Activated naive CD8-positive, alpha-beta T cell treated with anti-CD3 and anti-CD28 coated beads for 36 hours (primary cell): ENCODE measurements at regions not wholly inside any gene's neighbourhood (a gene's known extent, or its start where the extent isn't known, plus 50 kb on each side); places are given as distances from the start of the nearest gene placed in this dataset.
A peak's percentile ranks its signal among the peaks of the same experiment; 100 is the strongest.

Source experiments
- DNase-seq: peaks from one replicate; pipeline ENCODE4 v3.0.0; 2021
- H3K27ac Mint-ChIP-seq: one replicate; pipeline ENCODE4 v1.8.0; 2022; ENCODE audit warnings: mild to moderate bottlenecking, moderate library complexity, mixed read lengths
- H3K27me3 Mint-ChIP-seq: one replicate; pipeline ENCODE4 v1.8.0; 2022; ENCODE audit warnings: mild to moderate bottlenecking, mixed read lengths
- H3K36me3 Mint-ChIP-seq: one replicate; pipeline ENCODE4 v1.8.0; 2021; ENCODE audit warnings: mild to moderate bottlenecking, mixed read lengths
- H3K4me1 Mint-ChIP-seq: one replicate; pipeline ENCODE4 v1.8.0; 2021; ENCODE audit warnings: mixed read lengths
- H3K4me3 Mint-ChIP-seq: one replicate; pipeline ENCODE4 v1.8.0; 2022; ENCODE audit warnings: mild to moderate bottlenecking, moderate library complexity, mixed read lengths
- H3K9me3 Mint-ChIP-seq: one replicate; pipeline ENCODE4 v1.8.0; 2022; ENCODE audit warnings: mixed read lengths

- no peak overlapping the region for H3K27ac Mint-ChIP-seq
- no peaks in the 10 kb centered on the region for H3K27me3 Mint-ChIP-seq
- no peak overlapping the region for H3K4me3 Mint-ChIP-seq
- peaks cover 8% of the 10 kb centered on the region for H3K4me1 Mint-ChIP-seq
- no peak for DNase-seq
- H3K36me3 Mint-ChIP-seq = no peaks in the 10 kb centered on the region
- H3K9me3 Mint-ChIP-seq = no peaks in the 10 kb centered on the region
Observed at GRCh38 chr9:109914280-109915027, 134.5 kb downstream of the PALM2AKAP2 start.

GRCh38 chr9:109916316-109916715, 136.3 kb downstream of the PALM2AKAP2 start:
- H3K9me3 Mint-ChIP-seq = no peaks in the 10 kb centered on the region
- no peak overlapping the region for H3K4me3 Mint-ChIP-seq
- H3K27ac Mint-ChIP-seq = no peak overlapping the region
- H3K27me3 Mint-ChIP-seq = no peaks in the 10 kb centered on the region
- peaks cover 8% of the 10 kb centered on the region for H3K4me1 Mint-ChIP-seq
- no peak for DNase-seq
- H3K36me3 Mint-ChIP-seq = no peaks in the 10 kb centered on the region

GRCh38 chr9:109918339-109919163, 138.6 kb downstream of the PALM2AKAP2 start:
- Mint-ChIP-seq H3K27ac (peak overlapping the region; percentile 32), H3K4me3 (no peak overlapping the region), H3K36me3 (no peaks in the 10 kb centered on the region), H3K4me1 (peaks cover 8% of the 10 kb centered on the region), H3K27me3 (no peaks in the 10 kb centered on the region), H3K9me3 (no peaks in the 10 kb centered on the region)
- no peak for DNase-seq

- DNase-seq = no peak
- Mint-ChIP-seq H3K4me3 (no peak overlapping the region), H3K27ac (no peak overlapping the region), H3K27me3 (no peaks in the 10 kb centered on the region), H3K4me1 (peaks cover 8% of the 10 kb centered on the region), H3K9me3 (no peaks in the 10 kb centered on the region), H3K36me3 (no peaks in the 10 kb centered on the region)
Observed at GRCh38 chr9:109919736-109920408, 139.9 kb downstream of the PALM2AKAP2 start.

GRCh38 chr9:109922617-109923470, 142.8 kb downstream of the PALM2AKAP2 start:
- Mint-ChIP-seq H3K4me3 (no peak overlapping the region), H3K9me3 (no peaks in the 10 kb centered on the region), H3K27me3 (no peaks in the 10 kb centered on the region), H3K27ac (no peak overlapping the region), H3K4me1 (peaks cover 8% of the 10 kb centered on the region), H3K36me3 (no peaks in the 10 kb centered on the region)
- DNase-seq = no peak

GRCh38 chr9:109923471-109923760, 143.4 kb downstream of the PALM2AKAP2 start:
- no peaks in the 10 kb centered on the region for H3K9me3 Mint-ChIP-seq

GRCh38 chr9:109923806-109924205, 143.8 kb downstream of the PALM2AKAP2 start:
- Mint-ChIP-seq H3K4me1 (peaks cover 3% of the 10 kb centered on the region), H3K27ac (no peak overlapping the region), H3K27me3 (no peaks in the 10 kb centered on the region), H3K36me3 (no peaks in the 10 kb centered on the region), H3K9me3 (no peaks in the 10 kb centered on the region), H3K4me3 (no peak overlapping the region)
- DNase-seq = no peak

More at GRCh38 chr9:109923471-109923760, 143.4 kb downstream of the PALM2AKAP2 start:
- H3K4me1 Mint-ChIP-seq = peaks cover 4% of the 10 kb centered on the region
- H3K27ac Mint-ChIP-seq = no peak overlapping the region
- no peaks in the 10 kb centered on the region for H3K27me3 Mint-ChIP-seq
- no peak for DNase-seq
- no peaks in the 10 kb centered on the region for H3K36me3 Mint-ChIP-seq
- H3K4me3 Mint-ChIP-seq = no peak overlapping the region

- H3K9me3 Mint-ChIP-seq = no peaks in the 10 kb centered on the region
- H3K4me1 Mint-ChIP-seq = no peaks in the 10 kb centered on the region
- no peak for DNase-seq
- H3K36me3 Mint-ChIP-seq = no peaks in the 10 kb centered on the region
- no peak overlapping the region for H3K27ac Mint-ChIP-seq
- no peak overlapping the region for H3K4me3 Mint-ChIP-seq
- H3K27me3 Mint-ChIP-seq = no peaks in the 10 kb centered on the region
Observed at GRCh38 chr9:109925799-109926198, 145.8 kb downstream of the PALM2AKAP2 start.

GRCh38 chr9:109926421-109926869, 146.4 kb downstream of the PALM2AKAP2 start:
- no peak for DNase-seq
- Mint-ChIP-seq H3K9me3 (no peaks in the 10 kb centered on the region), H3K36me3 (no peaks in the 10 kb centered on the region), H3K27ac (no peak overlapping the region), H3K4me3 (no peak overlapping the region), H3K27me3 (no peaks in the 10 kb centered on the region), H3K4me1 (no peaks in the 10 kb centered on the region)

- no peak for DNase-seq
- no peaks in the 10 kb centered on the region for H3K27me3 Mint-ChIP-seq
Observed at GRCh38 chr9:109931623-109932022, 151.6 kb downstream of the PALM2AKAP2 start.

GRCh38 chr9:109934136-109934856, 154.3 kb downstream of the PALM2AKAP2 start:
- peak overlapping the region; percentile 1 for H3K27ac Mint-ChIP-seq
- peak; percentile 4 for DNase-seq
- no peaks in the 10 kb centered on the region for H3K27me3 Mint-ChIP-seq
- H3K4me1 Mint-ChIP-seq = peaks cover 20% of the 10 kb centered on the region
- no peaks in the 10 kb centered on the region for H3K9me3 Mint-ChIP-seq
- H3K36me3 Mint-ChIP-seq = no peaks in the 10 kb centered on the region
- H3K4me3 Mint-ChIP-seq = no peak overlapping the region

More at GRCh38 chr9:109931623-109932022, 151.6 kb downstream of the PALM2AKAP2 start:
- H3K36me3 Mint-ChIP-seq = no peaks in the 10 kb centered on the region
- H3K9me3 Mint-ChIP-seq = no peaks in the 10 kb centered on the region
- H3K4me1 Mint-ChIP-seq = peaks cover 16% of the 10 kb centered on the region
- H3K27ac Mint-ChIP-seq = no peak overlapping the region
- no peak overlapping the region for H3K4me3 Mint-ChIP-seq

- Mint-ChIP-seq H3K27ac (peak overlapping the region; percentile 1), H3K36me3 (no peaks in the 10 kb centered on the region), H3K4me1 (peaks cover 20% of the 10 kb centered on the region), H3K9me3 (no peaks in the 10 kb centered on the region), H3K4me3 (no peak overlapping the region), H3K27me3 (no peaks in the 10 kb centered on the region)
- DNase-seq = no peak
Observed at GRCh38 chr9:109934857-109935215, 154.8 kb downstream of the PALM2AKAP2 start.

- Mint-ChIP-seq H3K36me3 (no peaks in the 10 kb centered on the region), H3K27ac (no peak overlapping the region), H3K27me3 (no peaks in the 10 kb centered on the region), H3K9me3 (no peaks in the 10 kb centered on the region), H3K4me3 (no peak overlapping the region), H3K4me1 (peaks cover 20% of the 10 kb centered on the region)
- DNase-seq = no peak
Observed at GRCh38 chr9:109935406-109936087, 155.5 kb downstream of the PALM2AKAP2 start.
